HepG2 (cell line): ENCODE measurements at regions not wholly inside any gene's neighbourhood (a gene's known extent, or its start where the extent isn't known, plus 50 kb on each side); places are given as distances from the start of the nearest gene placed in this dataset.

Experiments used
- ATAC-seq: fragments of 200-7000 bp; cut with Tn5 transposase; 3 replicates; pipeline ENCODE4 v1.9.1; 2020; ENCODE audit warnings: mild to moderate bottlenecking, moderate library complexity
- BruUV-seq: library from RNA; stranded (reverse); fragments of 400-500 nt; replicated peaks from 2 replicates; lab custom pipeline; 2021; lab: Mats Ljungman, UMichigan
- CTCF ChIA-PET: fragments of 300-600 bp; formaldehyde crosslinking; extraction: SDS; loops from one replicate; lab custom pipeline; 2021; ENCODE audit warnings: low total read pairs, inconsistent platforms, low intra/inter-chr PET ratio; lab: Yijun Ruan, JAX
- POLR2A ChIA-PET: fragments of 350-600 bp; sonication (Branson Sonifier 250); formaldehyde crosslinking; loops from one replicate; lab custom pipeline; 2020; ENCODE audit warnings: antibody characterized with exemption, inconsistent platforms; lab: Yijun Ruan, JAX
- DNase-seq: peaks from one replicate; pipeline ENCODE4 v3.0.0-alpha.2; 2015; ENCODE audit warnings: low spot score
- FAIRE-seq: peaks from 3 replicates; lab custom pipeline; 2011; peaks lifted over from hg19 to GRCh38; lab: Jason Lieb, UNC
- H2AFZ ChIP-seq: one replicate; pipeline ENCODE4 v1.6.1; 2011; ENCODE audit warnings: low read length, inconsistent platforms
- H3K27ac ChIP-seq: fragments of 300-600 bp; 3 replicates; pipeline ENCODE4 v1.8.0; 2011; ENCODE audit warnings: mixed run types, mild to moderate bottlenecking, mixed read lengths, low read length, inconsistent platforms; ENCODE audit not compliant: insufficient read depth; ENCODE audit errors: extremely low read length
- H3K27me3 ChIP-seq, 2 experiments: fragments of 200-600 bp in 1 of 2; 2 replicates in 1 of 2; 3 replicates in 1 of 2; pipeline versions ENCODE4 v1.6.0 to v1.8.0; 2011; ENCODE audit warnings: low read length in 2 of 2, mild to moderate bottlenecking in 2 of 2, moderate library complexity in 2 of 2, inconsistent platforms in 1 of 2; ENCODE audit not compliant: insufficient read depth in 2 of 2, control insufficient read depth in 1 of 2
- H3K36me3 ChIP-seq, 2 experiments: fragments of 200-600 bp in 1 of 2; replicated peaks in 1 of 2; 2 replicates in 1 of 2; 3 replicates in 1 of 2; pipeline versions ENCODE4 v1.5.1 to v1.8.0; 2011; ENCODE audit warnings: low read length in 2 of 2, inconsistent platforms in 1 of 2; ENCODE audit not compliant: insufficient read depth in 2 of 2, control insufficient read depth in 1 of 2
- H3K4me1 ChIP-seq: 2 replicates; pipeline ENCODE4 v1.5.1; 2012; ENCODE audit warnings: low read length, inconsistent platforms; ENCODE audit not compliant: insufficient read depth
- H3K4me2 ChIP-seq: 2 replicates; pipeline ENCODE4 v1.6.0; 2011; ENCODE audit warnings: low read depth, low read length, inconsistent platforms
- H3K4me3 ChIP-seq, 3 experiments: fragments of 200-600 bp in 1 of 3; sonication (generic), shearing (Covaris generic) in 1 of 3; replicated peaks in 1 of 3; 2 replicates each; pipeline ENCODE4 v1.5.1; 2011 to 2016; ENCODE audit warnings: low read length in 3 of 3, inconsistent platforms in 2 of 3, low read depth in 2 of 3, mild to moderate bottlenecking in 2 of 3, control low read depth in 1 of 3, mixed read lengths in 1 of 3; ENCODE audit not compliant: insufficient read depth in 1 of 3
- H3K79me2 ChIP-seq: one replicate; pipeline ENCODE4 v1.6.1; 2011; ENCODE audit warnings: low read length, inconsistent platforms; ENCODE audit not compliant: insufficient read depth
- H3K9ac ChIP-seq: 2 replicates; pipeline ENCODE4 v1.6.0; 2011; ENCODE audit warnings: mild to moderate bottlenecking, low read depth, low read length, inconsistent platforms; ENCODE audit not compliant: insufficient read depth
- H3K9me3 ChIP-seq: 2 replicates; pipeline ENCODE4 v1.5.1; 2012; ENCODE audit warnings: mild to moderate bottlenecking, low read length
- H4K20me1 ChIP-seq: 2 replicates; pipeline ENCODE4 v1.6.0; 2011; ENCODE audit warnings: inconsistent platforms, mild to moderate bottlenecking, low read length, moderate library complexity; ENCODE audit not compliant: insufficient read depth
- EED ChIP-seq: sonication (generic); formaldehyde crosslinking; IDR thresholded peaks from 2 replicates; pipeline ENCODE4 v1.5.0; 2020; ENCODE audit warnings: mild to moderate bottlenecking, missing genetic modification reagents
- FOXK1 ChIP-seq: sonication (generic); formaldehyde crosslinking; IDR thresholded peaks from 2 replicates; pipeline ENCODE4 v1.4.0; 2020; ENCODE audit warnings: low read depth, missing genetic modification reagents, borderline replicate concordance
- FOXM1 ChIP-seq: sonication (generic); formaldehyde crosslinking; IDR thresholded peaks from 2 replicates; pipeline ENCODE4 v1.5.0; 2020; ENCODE audit warnings: missing genetic modification reagents
- IRF2 ChIP-seq: IDR thresholded peaks from 2 replicates; pipeline ENCODE4 v1.6.1; 2018; ENCODE audit warnings: missing genetic modification reagents, missing compliant biosample characterization
- KMT2A ChIP-seq: sonication (generic); formaldehyde crosslinking; IDR thresholded peaks from 2 replicates; pipeline ENCODE4 v1.4.0; 2020; ENCODE audit warnings: missing genetic modification reagents
- MXD3 ChIP-seq: IDR thresholded peaks from 2 replicates; pipeline ENCODE4 v1.6.1; 2016; ENCODE audit warnings: mild to moderate bottlenecking, missing biosample characterization, missing genetic modification reagents
- NFE2 ChIP-seq: sonication (generic); formaldehyde crosslinking; IDR thresholded peaks from 2 replicates; pipeline ENCODE4 v1.4.0; 2020; ENCODE audit warnings: missing genetic modification reagents
- NR2F6 ChIP-seq, 2 experiments: IDR thresholded peaks; 2 replicates each; pipeline ENCODE4 v1.6.1; 2016; ENCODE audit warnings: antibody characterized with exemption in 1 of 2, mild to moderate bottlenecking in 1 of 2
- PRDM10 ChIP-seq: sonication (generic); formaldehyde crosslinking; IDR thresholded peaks from 2 replicates; pipeline ENCODE4 v1.4.0; 2020; ENCODE audit warnings: low read depth, missing genetic modification reagents
- SALL1 ChIP-seq: sonication (generic); formaldehyde crosslinking; IDR thresholded peaks from 2 replicates; pipeline ENCODE4 v1.8.0; 2022; ENCODE audit warnings: mild to moderate bottlenecking, missing genetic modification reagents
- SOX5 ChIP-seq: IDR thresholded peaks from 2 replicates; pipeline ENCODE4 v1.6.1; 2016; ENCODE audit warnings: borderline replicate concordance
- ZBTB37 ChIP-seq: sonication (generic); formaldehyde crosslinking; IDR thresholded peaks from 2 replicates; pipeline ENCODE4 v1.4.0; 2020; ENCODE audit warnings: mild to moderate bottlenecking, missing genetic modification reagents
- ZNF282 ChIP-seq: fragments of 450-650 bp; IDR thresholded peaks from 2 replicates; pipeline ENCODE4 v1.6.1; 2018; ENCODE audit not compliant: partially characterized antibody
- ZNF329 ChIP-seq: sonication (generic); formaldehyde crosslinking; IDR thresholded peaks from 2 replicates; pipeline ENCODE4 v1.9.0; 2021; ENCODE audit warnings: low read depth, mild to moderate bottlenecking, missing genetic modification reagents
- ZNF350 ChIP-seq: sonication (generic); formaldehyde crosslinking; IDR thresholded peaks from 2 replicates; pipeline ENCODE4 v1.4.0; 2020; ENCODE audit warnings: mild to moderate bottlenecking, low read depth, missing genetic modification reagents, borderline replicate concordance
- WGBS: methylation state at CpG from one replicate; pipeline ENCODE4 v1.1.6; 2017; ENCODE audit warnings: low lambda C conversion rate; 5-methylcytosine and 5-hydroxymethylcytosine counted together
- in situ Hi-C: cut with HindIII; loops from 2 replicates; pipeline ENCODE4 v1.10.0; 2017; ENCODE audit warnings: low pct_unique_long_range_greater_than_20kb; ENCODE audit not compliant: extremely low pct_ligation_motif_present
- intact Hi-C: fragments of 100-400 bp; cut with micrococcal nuclease; formaldehyde crosslinking; loops from one replicate; pipeline ENCODE4 v1.10.0; 2022; ENCODE audit not compliant: unreplicated experiment
- TF ChIP-seq, protein P1 (sequence below): sonication (generic); formaldehyde crosslinking; IDR thresholded peaks from 2 replicates; pipeline ENCODE4 v1.4.0; 2020; ENCODE audit warnings: missing genetic modification reagents, borderline replicate concordance
- TF ChIP-seq, protein P2 (sequence below): sonication (generic); formaldehyde crosslinking; IDR thresholded peaks from 2 replicates; pipeline ENCODE4 v1.4.0; 2020; ENCODE audit warnings: missing genetic modification reagents

DNA sequence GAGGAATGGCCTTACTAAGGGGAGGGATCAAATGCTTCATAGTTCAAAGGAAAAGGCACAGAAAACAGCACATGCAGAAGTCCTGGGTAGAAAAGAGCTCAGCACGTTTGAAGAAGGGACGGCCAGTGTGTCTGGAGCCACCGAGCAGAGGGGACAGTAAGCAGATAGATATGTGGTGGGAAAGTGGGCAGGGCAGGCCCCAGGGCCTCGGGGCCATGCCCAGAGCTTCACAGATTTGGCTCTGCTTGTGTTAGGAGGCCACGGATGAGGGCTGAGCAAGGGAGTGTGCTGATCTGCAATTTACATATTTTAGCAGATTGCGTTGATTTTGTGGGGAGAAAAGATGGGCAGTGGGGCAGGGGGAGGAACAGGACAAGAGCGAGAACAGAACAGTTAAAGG lies 343.1 kb downstream of the LPIN1 start:
- Histone ChIP-seq H4K20me1 (no peaks in the 10 kb centered on the region), H3K4me2 (no peak overlapping the region), H3K27me3 (no peaks in the 10 kb centered on the region), H2AFZ (no peak overlapping the region), H3K4me1 (no peaks in the 10 kb centered on the region), H3K36me3 (no peaks in the 10 kb centered on the region), H3K79me2 (no peaks in the 10 kb centered on the region), H3K9me3 (no peaks in the 10 kb centered on the region), H3K27ac (no peak overlapping the region), H3K9ac (no peak overlapping the region), H3K4me3 (no peak overlapping the region)
- CTCF ChIA-PET: no interaction called here
- in situ Hi-C loops: no loop called here
- 11% methylated on average over 7 of the region's 7 CpGs for WGBS
- BruUV-seq: no TSS peak
- no peak for FAIRE-seq
- ATAC-seq: no peak
- intact Hi-C loops: no loop called here
- POLR2A ChIA-PET: no interaction called here
- DNase-seq: no peak
- TF ChIP-seq MXD3 (no peak), ZBTB37 (CRISPR knock-in tag) (no peak), ZNF350 (CRISPR knock-in tag) (no peak), NFE2 (CRISPR knock-in tag) (no peak), IRF2 (CRISPR knock-in tag) (no peak), PRDM10 (CRISPR knock-in tag) (no peak), FOXK1 (CRISPR knock-in tag) (no peak), ZNF282 (no peak), NR2F6 (IDR thresholded peaks at IDR 0.05) (no peak), NR2F6 (CRISPR knock-in tag; IDR thresholded peaks at IDR 0.05) (no peak), SOX5 (CRISPR knock-in tag) (no peak), SALL1 (CRISPR knock-in tag) (no peak), KMT2A (CRISPR knock-in tag) (no peak), EED (CRISPR knock-in tag) (no peak), FOXM1 (CRISPR knock-in tag) (no peak), ZNF329 (CRISPR knock-in tag) (no peak)
- TF ChIP-seq, protein P1, sequence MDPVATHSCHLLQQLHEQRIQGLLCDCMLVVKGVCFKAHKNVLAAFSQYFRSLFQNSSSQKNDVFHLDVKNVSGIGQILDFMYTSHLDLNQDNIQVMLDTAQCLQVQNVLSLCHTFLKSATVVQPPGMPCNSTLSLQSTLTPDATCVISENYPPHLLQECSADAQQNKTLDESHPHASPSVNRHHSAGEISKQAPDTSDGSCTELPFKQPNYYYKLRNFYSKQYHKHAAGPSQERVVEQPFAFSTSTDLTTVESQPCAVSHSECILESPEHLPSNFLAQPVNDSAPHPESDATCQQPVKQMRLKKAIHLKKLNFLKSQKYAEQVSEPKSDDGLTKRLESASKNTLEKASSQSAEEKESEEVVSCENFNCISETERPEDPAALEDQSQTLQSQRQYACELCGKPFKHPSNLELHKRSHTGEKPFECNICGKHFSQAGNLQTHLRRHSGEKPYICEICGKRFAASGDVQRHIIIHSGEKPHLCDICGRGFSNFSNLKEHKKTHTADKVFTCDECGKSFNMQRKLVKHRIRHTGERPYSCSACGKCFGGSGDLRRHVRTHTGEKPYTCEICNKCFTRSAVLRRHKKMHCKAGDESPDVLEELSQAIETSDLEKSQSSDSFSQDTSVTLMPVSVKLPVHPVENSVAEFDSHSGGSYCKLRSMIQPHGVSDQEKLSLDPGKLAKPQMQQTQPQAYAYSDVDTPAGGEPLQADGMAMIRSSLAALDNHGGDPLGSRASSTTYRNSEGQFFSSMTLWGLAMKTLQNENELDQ (CRISPR knock-in tag): no peak
- TF ChIP-seq, protein P2, sequence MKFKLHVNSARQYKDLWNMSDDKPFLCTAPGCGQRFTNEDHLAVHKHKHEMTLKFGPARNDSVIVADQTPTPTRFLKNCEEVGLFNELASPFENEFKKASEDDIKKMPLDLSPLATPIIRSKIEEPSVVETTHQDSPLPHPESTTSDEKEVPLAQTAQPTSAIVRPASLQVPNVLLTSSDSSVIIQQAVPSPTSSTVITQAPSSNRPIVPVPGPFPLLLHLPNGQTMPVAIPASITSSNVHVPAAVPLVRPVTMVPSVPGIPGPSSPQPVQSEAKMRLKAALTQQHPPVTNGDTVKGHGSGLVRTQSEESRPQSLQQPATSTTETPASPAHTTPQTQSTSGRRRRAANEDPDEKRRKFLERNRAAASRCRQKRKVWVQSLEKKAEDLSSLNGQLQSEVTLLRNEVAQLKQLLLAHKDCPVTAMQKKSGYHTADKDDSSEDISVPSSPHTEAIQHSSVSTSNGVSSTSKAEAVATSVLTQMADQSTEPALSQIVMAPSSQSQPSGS (CRISPR knock-in tag): no peak
